Panc1 (cell line): ENCODE measurements at regions not wholly inside any gene's neighbourhood (a gene's known extent, or its start where the extent isn't known, plus 50 kb on each side); places are given as distances from the start of the nearest gene placed in this dataset.

Experiments
- ATAC-seq: fragments of 200-7000 bp; cut with Tn5 transposase; 2 replicates; pipeline ENCODE4 v1.9.1; 2020; ENCODE audit warnings: mild to moderate bottlenecking, moderate library complexity
- BruUV-seq: library from RNA; stranded (reverse); fragments of 400-500 nt; replicated peaks from 2 replicates; lab custom pipeline; 2021; lab: Mats Ljungman, UMichigan
- CTCF ChIA-PET: fragments of 300-600 bp; sonication (Branson Sonifier 250); formaldehyde crosslinking; loops from one replicate; lab custom pipeline; 2022; ENCODE audit warnings: antibody characterized with exemption; lab: Charles Lee
- POLR2A ChIA-PET: fragments of 300-600 bp; sonication (Branson Sonifier 250); formaldehyde crosslinking; loops from one replicate; lab custom pipeline; 2022; ENCODE audit warnings: antibody characterized with exemption; lab: Charles Lee
- DNase-seq: peaks from one replicate; pipeline ENCODE4 v3.0.0-alpha.2; 2010; ENCODE audit warnings: low read depth, low spot score
- H3K27ac ChIP-seq: 2 replicates; pipeline ENCODE4 v1.5.1; 2011; ENCODE audit warnings: mild to moderate bottlenecking, low read length, inconsistent platforms
- H3K27me3 ChIP-seq: fragments of 200-500 bp; sonication (Bioruptor generic); 2 replicates; pipeline ENCODE4 v1.6.0; 2014; ENCODE audit warnings: low read length, inconsistent platforms; ENCODE audit not compliant: control insufficient read depth, insufficient read depth
- H3K36me3 ChIP-seq: fragments of 200-500 bp; sonication (Bioruptor generic); 2 replicates; pipeline ENCODE4 v1.5.1; 2014; ENCODE audit warnings: inconsistent platforms, mild to moderate bottlenecking, low read length, moderate library complexity; ENCODE audit not compliant: control insufficient read depth, insufficient read depth
- H3K4me1 ChIP-seq: 2 replicates; pipeline ENCODE4 v1.5.1; 2011; ENCODE audit warnings: inconsistent platforms, mild to moderate bottlenecking, low read length, moderate library complexity; ENCODE audit not compliant: control insufficient read depth, insufficient read depth
- H3K4me3 ChIP-seq, 2 experiments: 2 replicates each; pipeline ENCODE4 v1.5.1; 2011 to 2012; ENCODE audit warnings: low read depth in 2 of 2, low read length in 2 of 2, mild to moderate bottlenecking in 2 of 2, inconsistent platforms in 1 of 2, moderate library complexity in 1 of 2
- H3K9me3 ChIP-seq: fragments of 200-500 bp; sonication (Bioruptor generic); 2 replicates; pipeline ENCODE4 v1.5.1; 2014; ENCODE audit warnings: low read depth, mild to moderate bottlenecking, inconsistent platforms, low read length, moderate library complexity; ENCODE audit not compliant: control insufficient read depth, insufficient read depth
- CTCF ChIP-seq: fragments of 450-650 bp; IDR thresholded peaks from 2 replicates; pipeline ENCODE4 v1.5.1; 2017; ENCODE audit warnings: mild to moderate bottlenecking
- POLR2AphosphoS5 ChIP-seq: IDR thresholded peaks from 2 replicates; pipeline ENCODE4 v1.6.1; 2012; ENCODE audit warnings: mild to moderate bottlenecking, low read depth, low read length, moderate library complexity
- REST ChIP-seq, 2 experiments: IDR thresholded peaks; 2 replicates each; pipeline ENCODE4 v1.6.1; 2011 to 2012; ENCODE audit warnings: low read depth in 2 of 2, control low read depth in 1 of 2, low read length in 1 of 2, mild to moderate bottlenecking in 1 of 2, moderate library complexity in 1 of 2; ENCODE audit not compliant: insufficient read depth in 1 of 2
- SIN3A ChIP-seq: IDR thresholded peaks from 2 replicates; pipeline ENCODE4 v1.6.1; 2012; ENCODE audit warnings: low read depth, mild to moderate bottlenecking, low read length, moderate library complexity, borderline replicate concordance; ENCODE audit not compliant: insufficient read depth
- TCF7L2 ChIP-seq: IDR thresholded peaks from 2 replicates; pipeline ENCODE4 v1.6.1; 2011; ENCODE audit warnings: mild to moderate bottlenecking, low read depth, low read length, inconsistent platforms
- in situ Hi-C: cut with HindIII; loops from 2 replicates; pipeline ENCODE4 v1.10.0; 2016; ENCODE audit warnings: low sequenced_read_pairs, low pct_unique_long_range_greater_than_20kb
- intact Hi-C: fragments of 100-400 bp; cut with micrococcal nuclease; formaldehyde crosslinking; loops from one replicate; pipeline ENCODE4 v1.10.0; 2022; ENCODE audit not compliant: unreplicated experiment

- CTCF ChIA-PET, result no interaction called here
- ATAC-seq (no peak), DNase-seq (no peak)
- Histone ChIP-seq H3K36me3 (no peaks in the 10 kb centered on the region), H3K27ac (no peak overlapping the region), H3K4me1 (no peaks in the 10 kb centered on the region), H3K27me3 (no peaks in the 10 kb centered on the region), H3K4me3 (no peak overlapping the region), H3K9me3 (no peaks in the 10 kb centered on the region)
- no TSS peak for BruUV-seq
- in situ Hi-C loops, result no loop called here
- TF ChIP-seq CTCF, result no peak
- no peak for TF ChIP-seq POLR2AphosphoS5
- TF ChIP-seq REST (IDR thresholded peaks at IDR 0.05; ENCODE audit: insufficient read depth in 1 of 2, low read depth in 2 of 2, low read length in 1 of 2), result no peak
- TF ChIP-seq TCF7L2, result no peak
- no peak for TF ChIP-seq SIN3A
- POLR2A ChIA-PET, result no interaction called here
- intact Hi-C loops, result no loop called here
These were observed 181.7 kb upstream of the DDX53 start for GRCh38 chrX:22818061-22818460.

- DNase-seq, result no peak
- H3K36me3 ChIP-seq, result no peaks in the 10 kb centered on the region
- H3K27me3 ChIP-seq, result no peaks in the 10 kb centered on the region
- BruUV-seq, result no TSS peak
- no peak overlapping the region for H3K27ac ChIP-seq
- POLR2A ChIA-PET, result no interaction called here
- intact Hi-C loops (no loop called here), in situ Hi-C loops (no loop called here)
- no peak for ATAC-seq
- CTCF ChIA-PET, result no interaction called here
- H3K9me3 ChIP-seq, result no peaks in the 10 kb centered on the region
- no peaks in the 10 kb centered on the region for H3K4me1 ChIP-seq
- no peak for TF ChIP-seq SIN3A
- TF ChIP-seq CTCF, result no peak
- TF ChIP-seq POLR2AphosphoS5, result no peak
- no peak for TF ChIP-seq TCF7L2
- TF ChIP-seq REST (IDR thresholded peaks at IDR 0.05; ENCODE audit: insufficient read depth in 1 of 2, low read depth in 2 of 2, low read length in 1 of 2), result no peak
- H3K4me3 ChIP-seq, result no peak overlapping the region
These were observed 144.1 kb upstream of the DDX53 start for GRCh38 chrX:22855693-22856092.
